ENCODE measurements at regions not wholly inside any gene's neighbourhood (a gene's known extent, or its start where the extent isn't known, plus 50 kb on each side); places are given as distances from the start of the nearest gene placed in this dataset.
"Not testable (repeated sequence)": the region's sequence is repeated elsewhere in the genome, so short reads cannot be mapped to it uniquely, and the experiment has no call there.

DNA sequence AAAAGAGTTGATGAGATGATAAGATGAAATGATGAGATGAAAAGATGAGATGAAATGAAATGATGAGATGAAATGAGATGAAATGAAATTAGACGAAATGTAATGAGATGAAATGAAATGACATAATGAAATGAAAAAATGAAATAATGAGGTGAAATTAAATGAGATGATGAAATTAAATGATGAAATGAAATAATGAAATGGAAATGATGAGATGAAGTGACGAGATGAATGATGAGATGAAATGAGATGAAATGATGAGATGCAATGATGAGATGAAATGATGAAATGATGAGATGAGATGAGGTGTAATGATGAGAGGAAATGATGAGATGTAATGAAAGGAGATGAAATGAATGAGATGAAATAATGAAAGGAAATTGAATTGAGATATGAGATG, 343.4 kb upstream of the PLGLB1 start:
- H3K4me3 Mint-ChIP-seq (ENCODE audit: low read depth); H3K4me1 Mint-ChIP-seq (ENCODE audit: low read depth); intact Hi-C loops (cut with micrococcal nuclease); H3K27ac Mint-ChIP-seq; DNase-seq (ENCODE audit: low spot score); H3K36me3 Mint-ChIP-seq (ENCODE audit: low read depth); H3K9me3 Mint-ChIP-seq; H3K27me3 Mint-ChIP-seq (ENCODE audit: low read depth): not testable (repeated sequence)

GRCh38 chr2:87386063-87386560, 361.8 kb upstream of the PLGLB2 start:
- H3K4me1 Mint-ChIP-seq (ENCODE audit: low read depth); H3K36me3 Mint-ChIP-seq (ENCODE audit: low read depth); H3K27ac Mint-ChIP-seq; H3K27me3 Mint-ChIP-seq (ENCODE audit: low read depth); DNase-seq (ENCODE audit: low spot score); H3K4me3 Mint-ChIP-seq (ENCODE audit: low read depth); H3K9me3 Mint-ChIP-seq; intact Hi-C loops (cut with micrococcal nuclease): not testable (repeated sequence)

- H3K4me1 Mint-ChIP-seq (ENCODE audit: low read depth); intact Hi-C loops (cut with micrococcal nuclease): not testable (repeated sequence)
Observed at GRCh38 chr2:87395784-87396183, 352.1 kb upstream of the PLGLB2 start.

GRCh38 chr2:87396551-87397265, 351.2 kb upstream of the PLGLB2 start:
- intact Hi-C loops (cut with micrococcal nuclease); H3K27ac Mint-ChIP-seq; H3K9me3 Mint-ChIP-seq; H3K4me1 Mint-ChIP-seq (ENCODE audit: low read depth); DNase-seq (ENCODE audit: low spot score); H3K27me3 Mint-ChIP-seq (ENCODE audit: low read depth); H3K4me3 Mint-ChIP-seq (ENCODE audit: low read depth); H3K36me3 Mint-ChIP-seq (ENCODE audit: low read depth): not testable (repeated sequence)

More at GRCh38 chr2:87395784-87396183, 352.1 kb upstream of the PLGLB2 start:
- H3K36me3 Mint-ChIP-seq (ENCODE audit: low read depth); DNase-seq (ENCODE audit: low spot score); H3K9me3 Mint-ChIP-seq; H3K27ac Mint-ChIP-seq; H3K27me3 Mint-ChIP-seq (ENCODE audit: low read depth); H3K4me3 Mint-ChIP-seq (ENCODE audit: low read depth): not testable (repeated sequence)

DNA sequence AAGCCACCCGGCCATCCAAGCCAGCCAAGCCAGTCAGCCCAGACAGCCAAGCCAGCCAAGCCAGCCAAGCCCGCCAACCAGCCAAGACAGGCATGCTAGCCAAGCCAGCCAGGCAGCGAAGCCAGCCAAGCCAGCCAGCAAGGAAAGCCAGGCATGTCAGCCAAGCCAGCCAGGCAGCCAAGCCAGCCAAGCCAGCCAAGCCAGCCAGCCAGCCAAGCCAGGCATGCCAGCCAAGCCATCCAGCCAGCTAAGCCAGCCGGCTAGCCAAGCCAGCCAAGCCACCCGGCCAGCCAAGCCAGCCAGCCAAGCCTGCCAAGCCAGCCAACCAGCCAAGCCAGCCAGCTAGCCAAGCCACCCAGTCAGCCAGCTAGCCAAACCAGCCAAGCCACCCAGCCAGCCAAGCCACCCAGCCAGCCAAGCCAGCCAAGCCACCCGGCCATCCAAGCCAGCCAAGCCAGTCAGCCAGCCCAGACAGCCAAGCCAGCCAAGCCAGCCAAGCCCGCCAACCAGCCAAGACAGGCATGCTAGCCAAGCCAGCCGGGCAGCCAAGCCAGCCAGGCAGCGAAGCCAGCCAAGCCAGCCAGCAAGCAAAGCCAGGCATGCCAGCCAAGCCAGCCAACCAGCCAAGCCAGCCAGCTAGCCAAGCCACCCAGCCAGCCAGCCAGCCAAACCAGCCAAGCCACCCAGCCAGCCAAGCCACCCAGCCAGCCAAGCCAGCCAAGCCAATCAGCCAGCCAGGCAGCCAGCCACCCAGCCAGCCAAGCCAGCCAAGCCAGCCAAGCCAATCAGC, 350.4 kb upstream of the PLGLB2 start:
- H3K36me3 Mint-ChIP-seq (ENCODE audit: low read depth); H3K4me1 Mint-ChIP-seq (ENCODE audit: low read depth); H3K27ac Mint-ChIP-seq; intact Hi-C loops (cut with micrococcal nuclease); DNase-seq (ENCODE audit: low spot score); H3K27me3 Mint-ChIP-seq (ENCODE audit: low read depth); H3K9me3 Mint-ChIP-seq; H3K4me3 Mint-ChIP-seq (ENCODE audit: low read depth): not testable (repeated sequence)

DNA sequence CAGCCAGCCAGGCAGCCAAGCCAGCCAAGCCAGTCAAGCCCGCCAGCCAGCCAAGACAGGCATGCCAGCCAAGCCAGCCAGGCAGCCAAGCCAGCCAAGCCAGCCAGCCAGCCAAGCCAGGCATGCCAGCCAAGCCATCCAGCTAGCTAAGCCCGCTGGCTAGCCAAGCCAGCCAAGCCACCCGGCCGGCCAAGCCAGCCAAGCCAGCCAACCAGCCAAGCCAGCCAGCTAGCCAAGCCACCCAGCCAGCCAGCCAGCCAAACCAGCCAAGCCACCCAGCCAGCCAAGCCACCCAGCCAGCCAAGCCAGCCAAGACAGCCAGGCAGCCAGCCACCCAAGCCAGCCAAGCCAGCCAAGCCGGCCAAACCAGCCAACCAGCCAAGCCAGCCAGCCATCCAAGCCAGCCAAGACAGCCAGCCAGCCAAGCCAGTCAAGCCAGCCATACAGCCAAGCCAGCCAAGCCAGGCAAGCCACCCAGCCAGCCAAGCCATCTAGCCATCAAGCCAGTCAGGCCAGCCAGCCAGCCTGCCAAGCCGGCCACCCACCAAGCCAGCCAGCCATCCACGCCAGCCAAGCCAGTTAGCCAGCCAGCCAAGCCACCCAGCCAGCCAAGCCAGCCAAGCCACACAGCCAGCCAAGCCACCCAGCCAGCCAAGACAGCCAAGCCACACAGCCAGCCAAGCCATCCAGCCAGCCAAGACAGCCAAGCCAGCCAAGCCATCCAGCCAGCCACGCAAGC, 349.2 kb upstream of the PLGLB2 start:
- H3K27ac Mint-ChIP-seq; H3K4me1 Mint-ChIP-seq (ENCODE audit: low read depth); DNase-seq (ENCODE audit: low spot score); H3K27me3 Mint-ChIP-seq (ENCODE audit: low read depth); intact Hi-C loops (cut with micrococcal nuclease); H3K36me3 Mint-ChIP-seq (ENCODE audit: low read depth); H3K4me3 Mint-ChIP-seq (ENCODE audit: low read depth); H3K9me3 Mint-ChIP-seq: not testable (repeated sequence)

- intact Hi-C loops (cut with micrococcal nuclease): no loop called here
- no peaks in the 10 kb centered on the region for H3K4me1 Mint-ChIP-seq (ENCODE audit: low read depth)
- H3K4me3 Mint-ChIP-seq (ENCODE audit: low read depth): no peak overlapping the region
- no peaks in the 10 kb centered on the region for H3K36me3 Mint-ChIP-seq (ENCODE audit: low read depth)
- no peaks in the 10 kb centered on the region for H3K27me3 Mint-ChIP-seq (ENCODE audit: low read depth)
- H3K27ac Mint-ChIP-seq: no peak overlapping the region
- DNase-seq (ENCODE audit: low spot score): no peak
- peaks cover 4% of the 10 kb centered on the region for H3K9me3 Mint-ChIP-seq
Observed at GRCh38 chr2:87401726-87402345, 346.1 kb upstream of the PLGLB2 start.

DNA sequence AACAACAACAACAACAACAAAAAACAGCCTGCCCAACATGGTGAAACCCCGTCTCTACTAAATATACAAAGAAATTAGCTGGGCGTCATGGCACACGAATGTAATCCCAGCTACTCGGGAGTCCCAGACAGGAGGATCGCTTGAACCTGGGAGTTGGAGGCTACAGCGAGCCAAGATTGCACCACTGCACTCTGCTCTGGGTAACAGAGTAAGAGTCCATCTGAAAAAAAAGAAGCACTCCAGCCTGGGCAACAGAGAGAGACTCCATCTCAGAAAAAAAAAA, 344.1 kb upstream of the PLGLB2 start:
- Mint-ChIP-seq H3K9me3 (peaks cover 4% of the 10 kb centered on the region), H3K27me3 (ENCODE audit: low read depth) (no peaks in the 10 kb centered on the region), H3K4me3 (ENCODE audit: low read depth) (no peak overlapping the region), H3K27ac (no peak overlapping the region), H3K36me3 (ENCODE audit: low read depth) (no peaks in the 10 kb centered on the region), H3K4me1 (ENCODE audit: low read depth) (no peaks in the 10 kb centered on the region)
- no peak for DNase-seq (ENCODE audit: low spot score)
- intact Hi-C loops (cut with micrococcal nuclease): no loop called here

GRCh38 chr2:87404411-87405255, 343.3 kb upstream of the PLGLB2 start:
- intact Hi-C loops (cut with micrococcal nuclease); H3K4me1 Mint-ChIP-seq (ENCODE audit: low read depth); H3K27ac Mint-ChIP-seq; H3K9me3 Mint-ChIP-seq; H3K4me3 Mint-ChIP-seq (ENCODE audit: low read depth); H3K36me3 Mint-ChIP-seq (ENCODE audit: low read depth); DNase-seq (ENCODE audit: low spot score); H3K27me3 Mint-ChIP-seq (ENCODE audit: low read depth): not testable (repeated sequence)

GRCh38 chr2:87405531-87406216, 342.2 kb upstream of the PLGLB2 start:
- H3K9me3 Mint-ChIP-seq; intact Hi-C loops (cut with micrococcal nuclease); H3K27ac Mint-ChIP-seq; H3K36me3 Mint-ChIP-seq (ENCODE audit: low read depth); H3K4me1 Mint-ChIP-seq (ENCODE audit: low read depth); DNase-seq (ENCODE audit: low spot score); H3K27me3 Mint-ChIP-seq (ENCODE audit: low read depth); H3K4me3 Mint-ChIP-seq (ENCODE audit: low read depth): not testable (repeated sequence)

- H3K27me3 Mint-ChIP-seq (ENCODE audit: low read depth); H3K27ac Mint-ChIP-seq; H3K4me1 Mint-ChIP-seq (ENCODE audit: low read depth); H3K9me3 Mint-ChIP-seq; H3K4me3 Mint-ChIP-seq (ENCODE audit: low read depth); DNase-seq (ENCODE audit: low spot score); H3K36me3 Mint-ChIP-seq (ENCODE audit: low read depth); intact Hi-C loops (cut with micrococcal nuclease): not testable (repeated sequence)
Observed at GRCh38 chr2:87406406-87407175, 341.3 kb upstream of the PLGLB2 start.

Measured in activated T-helper 2 cell treated with anti-CD3 and anti-CD28 coated beads, Interferon-gamma antibody, Interleukin-2, Interleukin-4, amounts not matched to agents 10 μg/mL and 5 μg/mL and 100 μg/mL, durations not matched to agents 14 hours and 24 hours and 36 hours (primary cell).